M059J (cell line): ENCODE measurements at regions not wholly inside any gene's neighbourhood (a gene's known extent, or its start where the extent isn't known, plus 50 kb on each side); places are given as distances from the start of the nearest gene placed in this dataset.

Experiments used
- DNase-seq: peaks from one replicate; pipeline ENCODE4 v3.0.0-alpha.2; 2012; ENCODE audit warnings: low read depth

GRCh38 chr1:13968361-13968760 lies 268.4 kb downstream of the PRDM2 start:
- DNase-seq, result no peak

- no peak for DNase-seq
Observed at GRCh38 chr1:13970631-13971247, 270.8 kb downstream of the PRDM2 start.

GRCh38 chr1:13976485-13976884 lies 276.5 kb downstream of the PRDM2 start:
- no peak for DNase-seq

GRCh38 chr1:13981142-13981541 lies 281.2 kb downstream of the PRDM2 start:
- no peak for DNase-seq

GRCh38 chr1:13983393-13983792 lies 283.4 kb downstream of the PRDM2 start:
- DNase-seq, result no peak

- DNase-seq, result no peak
Observed at GRCh38 chr1:13990939-13991338, 291.0 kb downstream of the PRDM2 start.

- no peak for DNase-seq
Observed at GRCh38 chr1:13992489-13993285, 292.7 kb downstream of the PRDM2 start.

- no peak for DNase-seq
Observed at GRCh38 chr1:13994386-13994785, 294.4 kb downstream of the PRDM2 start.

- DNase-seq, result peak; percentile 31
Observed at GRCh38 chr1:13996334-13996733, 296.3 kb downstream of the PRDM2 start.

GRCh38 chr1:14003552-14003951 lies 303.6 kb downstream of the PRDM2 start:
- DNase-seq, result no peak

- DNase-seq, result no peak
Observed at GRCh38 chr1:14009582-14009981, 309.6 kb downstream of the PRDM2 start.

- no peak for DNase-seq
Observed at GRCh38 chr1:14010476-14010875, 310.5 kb downstream of the PRDM2 start.

GRCh38 chr1:14011132-14011531 lies 311.1 kb downstream of the PRDM2 start:
- DNase-seq, result no peak

- no peak for DNase-seq
Observed at GRCh38 chr1:14011888-14012287, 311.9 kb downstream of the PRDM2 start.

GRCh38 chr1:14014929-14015328 lies 314.9 kb downstream of the PRDM2 start:
- no peak for DNase-seq

- DNase-seq, result no peak
Observed at GRCh38 chr1:14015917-14016316, 315.9 kb downstream of the PRDM2 start.

GRCh38 chr1:14017531-14017961 lies 317.6 kb downstream of the PRDM2 start:
- peak; percentile 45 for DNase-seq

- DNase-seq, result no peak
Observed at GRCh38 chr1:14019461-14019860, 319.5 kb downstream of the PRDM2 start.

GRCh38 chr1:14020006-14020405 lies 320.0 kb downstream of the PRDM2 start:
- DNase-seq, result no peak

- DNase-seq, result no peak
Observed at GRCh38 chr1:14027099-14027498, 327.1 kb downstream of the PRDM2 start.

- no peak for DNase-seq
Observed at GRCh38 chr1:14031461-14031860, 331.5 kb downstream of the PRDM2 start.

GRCh38 chr1:14034506-14034905 lies 334.5 kb downstream of the PRDM2 start:
- no peak for DNase-seq

- peak; percentile 45 for DNase-seq
Observed at GRCh38 chr1:14037101-14037847, 337.3 kb downstream of the PRDM2 start.
